AG20443 (cell line): ENCODE measurements at regions not wholly inside any gene's neighbourhood (a gene's known extent, or its start where the extent isn't known, plus 50 kb on each side); places are given as distances from the start of the nearest gene placed in this dataset.
"Not testable (repeated sequence)": the region's sequence is repeated elsewhere in the genome, so short reads cannot be mapped to it uniquely, and the experiment has no call there.

ENCODE experiments used
- DNase-seq: peaks from one replicate; pipeline ENCODE4 v3.0.0; 2012; ENCODE audit warnings: low spot score, mixed read lengths

DNA sequence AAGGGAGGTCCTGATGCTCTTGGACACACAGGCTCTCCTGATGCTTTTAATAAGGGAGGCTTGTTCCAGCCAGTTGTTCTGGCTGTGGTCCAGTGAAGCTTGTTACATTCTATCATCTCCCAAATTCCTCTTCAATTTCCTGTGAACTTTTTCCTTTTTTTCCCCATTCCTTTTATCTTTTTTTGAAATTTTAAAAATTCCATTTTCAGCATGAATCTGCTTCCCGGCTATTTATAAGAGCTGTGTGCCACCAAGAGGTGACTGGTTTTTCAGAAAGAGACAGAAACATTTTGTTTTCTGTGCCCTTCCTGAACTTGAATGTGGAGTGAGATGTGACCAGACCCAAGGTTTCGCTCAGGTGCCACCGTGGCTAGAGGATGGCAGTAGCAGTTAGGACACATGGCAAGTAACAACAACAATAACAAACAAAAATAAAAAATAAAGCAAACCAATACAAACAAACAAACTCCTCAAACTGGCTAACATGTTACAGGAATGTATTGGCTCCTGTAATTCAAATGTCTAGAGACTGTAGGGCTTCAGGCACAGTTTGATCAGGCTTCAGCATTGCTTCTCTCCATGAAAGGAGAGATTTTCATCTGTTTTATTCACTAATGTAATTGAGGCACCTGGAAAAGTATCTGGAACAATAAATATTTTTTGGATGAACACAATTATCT is 121.1 kb downstream of the BOD1 start:
- DNase-seq: peak; percentile 71

DNA sequence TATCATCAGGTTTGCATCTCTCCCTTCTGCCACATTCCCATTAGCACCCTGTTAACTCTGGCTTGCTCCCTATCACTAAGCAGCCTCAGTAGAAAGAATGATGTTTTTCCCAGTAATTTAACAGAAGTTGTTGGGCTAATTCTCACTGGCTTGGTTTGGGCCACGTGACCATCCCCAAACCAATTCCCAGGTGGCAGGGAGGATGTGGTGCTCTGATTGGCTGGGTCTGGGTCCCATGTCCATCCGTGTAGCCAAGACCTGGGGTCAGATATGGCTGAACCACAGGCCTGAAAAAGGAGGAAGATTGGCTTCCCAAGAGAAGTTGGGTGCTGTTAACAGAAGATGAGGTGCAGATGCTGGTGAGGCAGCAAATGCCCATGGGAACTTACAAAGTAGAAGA is 122.0 kb downstream of the BOD1 start:
- no peak for DNase-seq

DNA sequence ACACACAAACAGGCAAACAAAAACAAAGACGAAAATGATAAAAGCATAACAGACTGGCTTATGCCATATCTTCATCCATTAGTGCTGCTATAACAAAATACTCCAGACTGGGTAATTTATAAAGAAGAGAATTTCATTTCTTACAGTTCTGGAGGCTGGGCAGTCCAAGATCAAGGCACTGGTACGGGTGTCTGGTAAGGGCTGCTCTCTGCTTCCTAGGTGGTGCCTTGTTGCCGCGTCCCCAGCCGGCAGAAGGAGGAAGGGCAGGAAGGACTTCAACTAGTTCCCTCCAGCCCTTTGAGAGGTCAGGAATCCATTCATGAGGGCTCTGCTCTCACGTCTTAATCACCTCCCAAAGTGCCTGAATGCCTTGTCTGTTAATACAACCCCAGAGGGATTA is 122.6 kb downstream of the BOD1 start:
- no peak for DNase-seq

DNA sequence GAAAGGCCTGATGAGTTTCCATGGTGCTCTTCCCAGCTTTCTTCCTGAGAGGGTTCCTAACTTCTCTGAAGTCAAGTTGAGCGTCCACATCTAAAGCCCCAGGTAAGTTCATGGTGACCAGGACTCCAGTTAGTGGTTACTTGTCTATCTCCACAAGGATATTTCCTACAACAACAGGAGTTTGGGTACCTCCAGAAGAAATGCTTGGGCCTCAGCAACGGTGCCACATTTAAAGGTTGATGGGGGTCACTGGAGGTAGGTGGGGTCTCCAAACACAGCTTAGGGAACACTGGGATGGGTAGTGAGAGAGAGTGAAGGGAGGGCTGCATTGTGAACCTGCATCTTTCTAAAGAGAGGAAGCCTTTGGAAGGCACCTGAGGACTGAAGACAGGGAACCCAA is 123.4 kb downstream of the BOD1 start:
- DNase-seq: no peak

DNA sequence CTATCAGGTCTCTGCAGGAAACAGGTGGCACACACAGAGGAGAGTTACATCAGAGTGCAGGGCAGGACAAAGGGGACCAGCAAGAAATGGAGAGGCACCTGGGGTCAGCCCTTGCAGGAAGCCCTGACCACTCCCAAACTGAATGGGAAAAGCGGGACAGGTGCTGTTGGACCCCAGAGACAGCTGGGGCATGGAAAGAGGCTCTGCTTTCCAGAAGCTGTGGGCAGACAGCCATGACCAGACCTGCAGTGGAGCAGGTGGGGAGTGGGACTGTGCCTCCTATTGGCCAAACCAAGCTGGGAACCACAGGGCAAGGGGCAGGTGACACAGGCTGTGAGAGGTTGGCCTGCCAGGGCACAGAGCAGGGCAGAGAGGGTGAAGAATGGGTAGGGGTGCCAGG is 125.8 kb downstream of the BOD1 start:
- no peak for DNase-seq

DNA sequence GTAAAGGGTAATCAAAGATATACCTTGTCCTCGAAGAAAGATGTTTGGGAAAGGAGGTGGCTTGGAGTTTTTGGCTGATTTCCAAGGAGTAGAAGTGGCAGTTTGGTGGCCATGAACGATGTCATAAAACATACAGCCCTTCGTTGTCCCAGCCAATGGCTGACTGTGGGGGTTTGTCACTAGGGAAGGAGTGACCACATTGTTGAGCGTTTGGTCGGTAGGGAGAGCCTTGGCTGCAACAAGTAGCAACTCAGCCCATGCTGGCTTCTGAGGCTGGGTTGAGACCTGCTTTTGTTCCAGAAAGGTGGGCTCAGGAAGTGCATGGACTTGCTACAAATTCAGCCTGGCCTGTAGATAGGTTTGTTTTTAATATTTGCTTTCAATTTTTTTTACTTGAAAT is 128.3 kb downstream of the BOD1 start:
- no peak for DNase-seq

DNA sequence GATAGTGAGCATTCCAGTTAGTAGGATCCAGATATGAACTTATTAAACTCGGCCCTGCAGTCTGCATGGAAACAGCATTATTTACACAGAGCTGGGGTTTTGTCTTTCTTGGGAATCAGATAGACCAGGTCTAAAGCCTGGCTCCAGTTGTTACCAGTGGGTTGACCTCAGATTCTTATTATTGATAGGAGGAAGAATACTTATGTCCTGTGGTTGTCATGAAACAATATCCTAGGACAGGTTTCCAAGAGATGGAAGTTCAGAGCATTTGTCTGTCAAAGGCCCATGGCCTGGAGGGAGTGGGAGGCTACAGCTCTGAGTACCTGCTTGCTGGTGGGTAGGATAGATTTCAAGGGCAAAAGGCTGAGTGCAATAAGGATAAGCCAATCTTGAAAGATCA is 129.2 kb downstream of the BOD1 start:
- DNase-seq: no peak

DNA sequence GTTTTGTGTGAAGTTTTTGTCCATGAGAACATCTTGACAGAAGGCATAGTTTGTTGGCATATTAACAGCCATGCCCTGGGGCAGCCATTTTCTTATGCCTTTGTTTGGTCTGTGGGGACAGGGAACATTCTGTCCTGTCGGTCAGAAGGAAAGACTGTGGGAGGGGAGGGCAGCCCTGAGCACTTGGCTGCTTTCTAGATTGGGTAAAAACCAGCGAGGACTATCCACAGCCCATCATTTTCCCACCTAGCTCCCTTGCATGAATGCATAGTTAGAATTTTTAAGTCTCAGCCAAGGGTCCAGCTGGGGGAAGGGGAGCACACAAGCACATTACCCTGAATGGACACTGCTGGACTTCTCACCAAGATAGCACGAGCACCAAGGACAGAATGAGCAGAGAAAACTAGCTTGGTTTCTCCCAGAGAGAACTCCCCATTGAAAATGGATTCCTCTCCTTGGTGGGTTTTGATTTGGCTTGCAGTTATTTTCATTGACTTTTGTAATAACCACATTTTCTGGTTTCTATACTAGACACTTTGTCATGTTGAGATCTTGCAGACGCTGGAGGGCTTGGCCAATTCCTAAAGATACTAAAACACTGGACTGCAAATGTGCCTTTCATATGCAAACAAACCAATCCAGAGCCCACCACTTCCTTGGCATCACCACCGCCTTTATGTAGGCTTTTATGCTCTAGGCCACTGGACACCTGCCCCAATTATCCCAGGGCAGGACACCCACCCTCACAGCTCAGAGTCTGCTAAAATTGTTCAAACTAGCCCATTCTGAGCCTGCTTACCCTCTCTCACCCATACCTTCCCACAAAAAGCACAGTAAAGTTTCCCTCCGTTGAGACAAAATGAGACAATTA is 129.9 kb downstream of the BOD1 start:
- no peak for DNase-seq

DNA sequence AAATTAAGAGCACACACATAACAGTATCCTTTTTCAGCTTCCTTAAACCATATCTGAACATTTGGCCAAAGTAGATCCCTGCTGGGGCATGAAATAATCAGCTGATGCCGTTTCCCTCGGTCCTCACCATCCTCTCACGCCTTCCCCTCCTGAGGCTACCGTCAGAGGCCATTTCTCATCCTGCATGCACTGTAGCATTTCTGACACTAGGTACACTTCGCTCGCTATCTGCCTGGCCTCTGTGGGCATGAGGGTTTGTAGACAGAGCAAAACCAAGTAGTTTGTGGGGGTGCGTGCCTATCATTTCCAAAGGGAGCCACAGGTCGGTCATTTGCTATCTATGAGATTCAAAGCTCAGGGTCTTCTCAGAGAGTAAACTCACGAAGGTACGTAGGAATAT is 131.9 kb downstream of the BOD1 start:
- no peak for DNase-seq

DNA sequence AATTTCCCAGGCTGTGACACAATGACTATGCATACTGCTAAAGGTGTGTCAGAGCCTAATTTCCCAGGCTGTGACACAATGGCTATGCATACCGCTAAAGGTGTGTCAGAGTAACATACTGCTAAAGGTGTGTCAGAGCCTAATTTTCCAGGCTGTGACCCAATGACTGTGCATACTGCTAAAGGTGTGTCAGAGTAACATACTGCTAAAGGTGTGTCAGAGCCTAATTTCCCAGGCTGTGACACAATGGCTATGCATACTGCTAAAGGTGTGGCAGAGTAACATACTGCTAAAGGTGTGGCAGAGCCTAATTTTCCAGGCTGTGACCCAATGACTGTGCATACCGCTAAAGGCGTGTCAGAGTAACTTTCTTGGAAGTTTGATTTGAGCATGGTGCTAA is 132.9 kb downstream of the BOD1 start:
- not testable (repeated sequence) for DNase-seq

DNA sequence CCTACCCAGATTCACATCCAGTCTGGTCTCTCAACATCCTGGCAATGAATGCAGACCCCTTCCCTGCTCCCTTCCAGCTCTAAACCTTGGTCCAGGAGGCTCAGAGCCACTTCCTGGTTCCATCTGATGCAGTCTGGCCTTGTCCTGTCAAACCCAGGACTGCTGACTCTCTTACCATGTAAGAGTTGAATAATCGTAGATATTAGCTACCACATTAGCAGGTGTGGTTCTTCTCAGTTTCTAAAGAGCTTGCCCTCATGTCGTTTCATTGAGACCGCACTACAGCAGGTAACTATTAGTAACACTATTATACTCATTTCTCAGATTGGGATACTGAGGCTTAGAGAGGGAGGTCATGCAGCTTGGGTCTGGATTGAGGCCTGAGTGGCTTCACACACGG is 133.3 kb downstream of the BOD1 start:
- DNase-seq: no peak

DNA sequence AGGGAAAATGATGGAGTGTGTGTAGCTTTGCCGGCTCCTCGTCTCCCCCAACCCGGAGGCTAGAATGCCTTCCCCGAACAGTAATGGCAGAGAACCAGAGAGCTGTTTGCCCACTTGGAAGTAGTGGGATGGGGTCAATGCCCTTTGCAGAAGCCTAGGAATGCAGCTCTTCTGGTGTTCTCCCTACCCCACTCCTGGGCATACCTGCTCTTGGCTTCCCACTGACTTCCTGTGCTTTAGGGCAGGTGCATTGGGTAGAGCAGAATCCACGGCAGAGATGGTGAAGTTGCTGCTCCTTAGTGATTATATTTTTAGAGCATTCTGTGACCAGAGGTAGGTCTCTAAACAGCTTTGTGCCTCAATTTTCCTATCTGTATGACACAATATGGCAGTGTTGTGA is 134.6 kb downstream of the BOD1 start:
- DNase-seq: no peak

DNA sequence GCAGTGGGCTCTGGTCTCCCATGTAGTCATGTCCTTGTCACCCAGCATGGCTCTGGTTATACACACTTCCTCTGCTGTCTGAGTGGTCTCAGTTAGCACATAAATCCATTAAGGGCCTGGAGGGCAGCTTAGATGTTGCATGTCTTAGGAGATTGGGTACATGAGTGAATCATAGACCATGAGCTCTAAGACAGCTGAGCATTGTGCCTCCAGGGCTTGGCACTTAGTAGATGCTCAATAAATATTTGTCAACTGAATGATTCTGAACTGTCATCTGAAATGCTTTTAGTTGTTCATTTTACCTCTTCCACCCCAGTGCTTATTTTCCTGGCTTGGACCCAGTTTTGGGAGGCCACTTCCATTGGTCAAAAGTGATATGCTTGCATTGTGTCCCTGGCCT is 135.6 kb downstream of the BOD1 start:
- DNase-seq: no peak

DNA sequence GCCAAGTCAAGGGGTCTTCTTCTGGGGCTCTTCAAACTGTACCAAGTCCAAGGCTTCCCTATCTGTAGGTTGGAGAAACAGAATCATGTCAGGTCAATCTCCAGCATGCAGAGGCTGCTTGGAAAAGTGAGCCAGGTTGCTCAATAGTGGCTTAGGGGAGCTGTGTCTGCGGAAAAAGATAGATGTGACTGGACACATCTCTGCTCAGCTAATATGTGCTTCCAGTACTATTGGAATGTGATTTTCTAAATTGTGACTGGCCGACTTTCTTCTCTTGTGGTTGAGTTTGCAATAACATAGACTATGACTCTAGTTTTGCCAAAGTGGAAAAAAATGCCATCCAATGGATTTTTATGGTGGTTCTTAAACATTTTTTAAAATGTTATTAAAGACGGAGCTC is 136.7 kb downstream of the BOD1 start:
- DNase-seq: peak; percentile 54

DNA sequence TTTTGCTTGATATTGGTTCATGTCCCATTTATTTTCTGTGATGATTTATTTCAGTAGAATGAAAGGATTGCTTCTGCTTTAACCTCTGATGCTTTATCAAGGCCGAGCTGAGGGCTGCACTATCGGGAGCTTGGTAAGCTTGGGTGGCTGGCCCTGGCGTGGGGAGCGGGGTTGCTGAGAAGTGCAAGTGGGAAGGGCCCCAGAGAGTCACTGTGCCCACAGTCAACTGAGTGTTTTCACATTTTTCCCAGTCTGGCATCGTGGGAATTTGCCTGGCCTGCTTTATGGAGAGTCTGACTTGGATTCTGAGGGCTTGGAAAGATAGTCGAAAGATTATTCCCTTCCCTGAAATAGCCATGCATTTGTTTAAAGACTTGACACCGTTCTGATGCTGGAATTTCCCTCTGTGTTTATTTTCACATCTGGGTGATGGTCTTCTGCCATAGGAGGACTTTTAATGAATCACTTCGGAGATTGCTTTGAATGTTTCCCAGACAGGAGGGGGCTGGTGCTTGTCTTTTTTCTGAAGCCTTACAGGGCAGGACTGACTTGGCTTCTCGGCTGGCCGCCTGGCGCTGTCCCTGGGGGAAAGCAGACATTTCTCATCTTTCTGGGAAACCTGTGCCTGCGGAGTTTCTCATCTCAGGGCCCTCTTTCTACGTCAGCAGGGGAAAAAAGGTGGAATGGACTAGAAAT is 139.0 kb downstream of the BOD1 start:
- peak; percentile 51 for DNase-seq

DNA sequence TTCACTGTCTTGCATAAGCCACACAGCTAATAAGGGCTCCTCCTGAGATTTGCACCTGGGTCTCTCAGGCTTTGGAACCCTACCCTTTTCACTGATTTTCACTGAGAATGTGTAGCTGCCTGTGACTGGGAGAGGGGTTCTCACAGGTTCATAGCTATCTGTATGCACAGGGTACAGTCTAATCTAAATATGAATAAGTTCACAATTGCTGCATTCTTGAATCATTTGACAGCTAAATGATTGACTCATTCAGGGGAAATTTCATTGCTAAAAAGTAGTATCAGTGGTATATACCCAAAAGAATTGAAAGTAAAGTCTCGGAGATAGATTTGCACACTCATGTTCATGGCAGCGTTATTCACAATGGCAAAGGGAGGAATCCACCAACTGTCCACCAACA is 140.7 kb downstream of the BOD1 start:
- no peak for DNase-seq

DNA sequence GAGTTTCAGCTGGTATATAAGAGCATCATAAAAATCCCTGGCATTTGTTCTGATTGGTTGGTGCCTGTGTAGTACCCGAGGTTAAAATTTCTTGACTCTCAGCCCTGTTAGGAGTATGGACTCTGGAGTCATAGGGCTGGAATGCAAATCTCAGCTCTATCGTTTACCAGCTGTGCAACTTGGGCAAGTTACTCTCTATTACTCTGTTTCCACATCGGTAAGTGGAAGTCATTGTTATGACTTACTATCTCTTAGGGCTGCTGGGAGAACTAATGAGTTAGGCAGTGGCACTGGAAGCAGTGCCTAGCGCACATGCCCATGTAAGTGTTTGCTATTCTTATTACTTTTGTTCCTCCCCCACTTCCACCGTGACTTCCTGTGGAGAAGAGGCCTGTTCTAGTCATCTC is 141.6 kb downstream of the BOD1 start:
- peak; percentile 62 for DNase-seq

DNA sequence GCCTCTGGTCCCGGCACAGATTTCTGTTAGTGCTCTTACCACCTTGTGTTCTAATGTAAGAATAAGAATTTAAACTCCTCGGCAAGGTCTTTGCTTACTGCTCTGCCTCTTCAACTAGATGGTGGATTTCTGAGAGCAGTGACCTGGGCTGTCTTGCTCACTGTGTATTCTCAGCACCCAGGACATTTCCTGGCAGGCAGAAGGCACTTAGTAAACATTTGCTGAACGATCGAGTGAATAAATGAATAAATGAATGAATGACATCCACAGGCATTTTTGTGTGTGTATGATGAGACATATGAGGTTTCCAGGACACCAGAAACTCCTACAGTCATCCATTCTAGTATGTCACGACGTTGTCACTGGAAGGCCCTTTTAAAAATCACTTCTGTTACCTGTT is 143.2 kb downstream of the BOD1 start:
- DNase-seq: no peak

DNA sequence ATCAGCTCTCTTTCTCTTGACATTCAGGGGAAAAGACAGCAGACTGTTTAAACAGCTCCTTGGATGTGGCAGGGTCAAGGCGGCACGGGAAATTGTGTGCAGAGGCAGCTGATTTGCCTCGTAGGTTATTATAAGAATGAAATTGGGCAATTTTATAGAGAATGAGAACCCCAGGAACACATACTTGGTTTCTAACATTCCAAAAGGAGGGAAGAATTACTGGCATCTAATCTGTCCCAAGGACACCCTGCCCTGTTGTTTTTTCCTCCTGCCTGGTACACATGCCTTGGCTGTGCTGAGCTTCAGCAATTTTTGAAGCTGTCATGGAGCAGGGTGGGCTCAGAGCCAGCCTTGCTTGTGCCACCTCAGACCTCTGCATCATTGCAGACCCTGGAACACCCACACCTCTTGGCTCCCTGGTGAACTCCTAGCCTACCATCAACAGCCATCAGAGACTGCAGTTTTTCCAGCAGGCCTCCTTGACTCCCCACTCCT is 143.6 kb downstream of the BOD1 start:
- peak; percentile 39 for DNase-seq

DNA sequence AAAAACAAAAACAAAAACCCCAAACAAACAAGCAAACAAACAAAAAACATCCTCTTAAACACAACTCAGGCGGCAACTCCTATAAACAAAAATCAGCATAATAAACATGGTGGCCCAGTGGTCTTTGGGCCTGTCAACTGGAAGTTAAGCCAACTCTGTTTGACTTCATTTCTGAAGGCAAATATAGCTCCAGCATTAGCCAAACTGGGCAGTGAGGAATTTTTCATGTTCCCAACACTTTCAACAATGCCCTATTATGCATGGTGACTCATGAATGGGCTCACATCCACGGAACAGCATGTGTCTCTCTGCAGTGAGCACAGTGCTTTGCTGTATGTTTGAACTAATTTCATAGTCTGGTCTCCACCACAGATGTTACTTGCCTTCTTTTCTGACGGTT is 143.9 kb upstream of the STC2 start:
- peak; percentile 82 for DNase-seq

DNA sequence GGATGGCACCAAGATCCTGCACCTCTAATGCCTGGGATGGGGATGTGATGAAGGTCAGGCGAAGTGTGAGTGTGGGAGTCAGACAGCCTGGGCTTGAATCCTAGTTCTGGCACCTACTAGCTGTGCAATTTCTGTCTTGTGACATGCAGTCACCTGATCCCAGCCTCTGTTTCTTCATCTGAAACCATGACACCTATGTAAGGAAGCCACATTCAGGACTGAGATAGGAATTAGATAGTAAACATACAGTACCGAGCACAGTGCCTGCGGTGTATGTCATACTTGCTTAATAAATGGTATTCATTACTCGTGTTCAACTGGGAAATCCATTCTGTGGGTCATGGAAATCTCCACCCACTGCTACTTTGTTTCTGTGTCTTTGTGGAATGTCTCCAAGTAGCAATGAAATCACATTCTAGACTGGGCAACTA is 140.6 kb upstream of the STC2 start:
- DNase-seq: peak; percentile 17

DNA sequence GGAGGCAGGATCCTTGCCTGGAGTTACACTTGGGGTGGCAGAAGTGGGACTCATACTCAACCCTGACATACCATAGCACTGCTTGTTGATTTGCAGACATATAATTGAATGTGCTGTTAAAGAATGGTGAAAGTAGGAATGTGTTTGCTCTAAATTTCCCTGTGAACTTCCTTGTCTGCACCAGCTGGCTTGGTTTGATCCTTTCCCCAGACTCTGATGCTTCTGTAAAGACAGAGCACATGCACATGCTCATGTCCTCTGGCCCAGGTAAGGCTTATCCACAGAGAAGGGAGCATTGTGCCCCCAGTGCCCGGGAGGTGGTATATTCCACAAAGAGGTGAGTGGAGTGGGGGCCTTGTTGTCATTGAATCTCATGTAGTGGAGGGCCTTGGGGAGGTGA is 138.0 kb upstream of the STC2 start:
- DNase-seq: no peak

DNA sequence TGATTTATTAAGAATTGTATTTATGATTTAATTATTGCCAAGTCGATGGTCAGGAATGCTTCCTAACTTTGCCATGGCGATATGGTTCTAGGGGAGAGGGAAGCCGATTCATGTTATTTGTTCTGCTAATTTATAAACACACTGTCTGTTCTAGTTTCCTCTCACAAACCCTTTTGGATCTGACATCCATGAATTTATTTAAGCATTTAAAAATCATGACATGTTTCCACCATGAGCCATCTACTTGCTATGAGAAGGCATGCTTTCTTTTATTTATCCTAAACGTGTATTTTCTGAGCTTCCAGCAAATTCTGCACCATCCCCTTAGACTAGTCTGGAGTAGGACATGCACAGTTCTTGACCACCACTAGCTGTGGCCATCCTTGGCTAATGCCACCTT is 136.6 kb upstream of the STC2 start:
- no peak for DNase-seq
